HG03432 (cell line): ENCODE measurements at regions not wholly inside any gene's neighbourhood (a gene's known extent, or its start where the extent isn't known, plus 50 kb on each side); places are given as distances from the start of the nearest gene placed in this dataset.

Source experiments
- ATAC-seq: cut with Tn5 transposase; IDR thresholded peaks from one replicate; pipeline ENCODE4 v1.9.1; 2021; ENCODE audit warnings: mild to moderate bottlenecking, moderate library complexity; ENCODE audit not compliant: unreplicated experiment

- ATAC-seq: no peak
These were observed 452.9 kb upstream of the PRMT6 start for GRCh38 chr1:106603616-106604015.

- no peak for ATAC-seq
These were observed 447.6 kb upstream of the PRMT6 start for GRCh38 chr1:106608841-106609240.

- ATAC-seq: no peak
These were observed 443.4 kb upstream of the PRMT6 start for GRCh38 chr1:106613068-106613467.

- ATAC-seq: no peak
These were observed 442.6 kb upstream of the PRMT6 start for GRCh38 chr1:106613861-106614260.

- ATAC-seq: no peak
These were observed 441.0 kb upstream of the PRMT6 start for GRCh38 chr1:106615473-106615872.

GRCh38 chr1:106619080-106619826 is 437.2 kb upstream of the PRMT6 start:
- no peak for ATAC-seq

GRCh38 chr1:106619827-106620134 is 436.7 kb upstream of the PRMT6 start:
- no peak for ATAC-seq

GRCh38 chr1:106620521-106620954 is 435.9 kb upstream of the PRMT6 start:
- no peak for ATAC-seq

GRCh38 chr1:106621853-106622252 is 434.6 kb upstream of the PRMT6 start:
- ATAC-seq: no peak

- peak; percentile 62 for ATAC-seq
These were observed 418.9 kb upstream of the PRMT6 start for GRCh38 chr1:106637566-106637965.

GRCh38 chr1:106646261-106646784 is 410.2 kb upstream of the PRMT6 start:
- no peak for ATAC-seq

- ATAC-seq: no peak
These were observed 409.7 kb upstream of the PRMT6 start for GRCh38 chr1:106646816-106647215.

GRCh38 chr1:106651028-106651762 is 405.3 kb upstream of the PRMT6 start:
- ATAC-seq: peak; percentile 85

GRCh38 chr1:106659490-106660244 is 396.8 kb upstream of the PRMT6 start:
- ATAC-seq: no peak

- no peak for ATAC-seq
These were observed 380.9 kb upstream of the PRMT6 start for GRCh38 chr1:106675558-106675957.

- no peak for ATAC-seq
These were observed 380.5 kb upstream of the PRMT6 start for GRCh38 chr1:106676021-106676420.

- ATAC-seq: no peak
These were observed 379.3 kb upstream of the PRMT6 start for GRCh38 chr1:106677181-106677580.

- ATAC-seq: no peak
These were observed 378.8 kb upstream of the PRMT6 start for GRCh38 chr1:106677721-106678120.

- no peak for ATAC-seq
These were observed 378.0 kb upstream of the PRMT6 start for GRCh38 chr1:106678279-106679050.

- ATAC-seq: no peak
These were observed 376.3 kb upstream of the PRMT6 start for GRCh38 chr1:106680216-106680615.
